22Rv1 (cell line): ENCODE measurements at regions not wholly inside any gene's neighbourhood (a gene's known extent, or its start where the extent isn't known, plus 50 kb on each side); places are given as distances from the start of the nearest gene placed in this dataset.
A peak's percentile ranks its signal among the peaks of the same experiment; 100 is the strongest.

Experiments
- H3K27ac ChIP-seq: fragments of 450-650 bp; 2 replicates; pipeline ENCODE4 v1.5.1; 2017
- CTCF ChIP-seq: fragments of 450-650 bp; IDR thresholded peaks from 2 replicates; pipeline ENCODE4 v1.5.1; 2017; ENCODE audit warnings: mild to moderate bottlenecking
- ZFX ChIP-seq: fragments of 450-650 bp; IDR thresholded peaks from 2 replicates; pipeline ENCODE4 v1.6.1; 2017; ENCODE audit warnings: antibody characterized with exemption, borderline replicate concordance

GRCh38 chr6:91340896-91341395, 754.1 kb upstream of the MAP3K7 start:
- no peak overlapping the region for H3K27ac ChIP-seq
- TF ChIP-seq ZFX = no peak
- no peak for TF ChIP-seq CTCF

- TF ChIP-seq ZFX (no peak), CTCF (peak; percentile 15; the same call in 1 of the 2 replicates)
- H3K27ac ChIP-seq = no peak overlapping the region
Measured at GRCh38 chr6:91337967-91338366, 751.1 kb upstream of the MAP3K7 start.

GRCh38 chr6:91330896-91331295, 744.0 kb upstream of the MAP3K7 start:
- H3K27ac ChIP-seq = no peak overlapping the region
- TF ChIP-seq CTCF (no peak), ZFX (no peak)

- TF ChIP-seq ZFX = no peak
- TF ChIP-seq CTCF = no peak
- H3K27ac ChIP-seq = no peak overlapping the region
Measured at GRCh38 chr6:91328241-91328640, 741.4 kb upstream of the MAP3K7 start.

- TF ChIP-seq CTCF = no peak
- no peak for TF ChIP-seq ZFX
- H3K27ac ChIP-seq = no peak overlapping the region
Measured at GRCh38 chr6:91324711-91325110, 737.8 kb upstream of the MAP3K7 start.

GRCh38 chr6:91317984-91318383, 731.1 kb upstream of the MAP3K7 start:
- H3K27ac ChIP-seq = no peak overlapping the region
- TF ChIP-seq ZFX (no peak), CTCF (no peak)

GRCh38 chr6:91317247-91317835, 730.5 kb upstream of the MAP3K7 start:
- TF ChIP-seq CTCF (no peak), ZFX (no peak)

More at GRCh38 chr6:91317247-91317835, 730.5 kb upstream of the MAP3K7 start:
- no peak overlapping the region for H3K27ac ChIP-seq
